ENCODE measurements at regions not wholly inside any gene's neighbourhood (a gene's known extent, or its start where the extent isn't known, plus 50 kb on each side); places are given as distances from the start of the nearest gene placed in this dataset.

DNA sequence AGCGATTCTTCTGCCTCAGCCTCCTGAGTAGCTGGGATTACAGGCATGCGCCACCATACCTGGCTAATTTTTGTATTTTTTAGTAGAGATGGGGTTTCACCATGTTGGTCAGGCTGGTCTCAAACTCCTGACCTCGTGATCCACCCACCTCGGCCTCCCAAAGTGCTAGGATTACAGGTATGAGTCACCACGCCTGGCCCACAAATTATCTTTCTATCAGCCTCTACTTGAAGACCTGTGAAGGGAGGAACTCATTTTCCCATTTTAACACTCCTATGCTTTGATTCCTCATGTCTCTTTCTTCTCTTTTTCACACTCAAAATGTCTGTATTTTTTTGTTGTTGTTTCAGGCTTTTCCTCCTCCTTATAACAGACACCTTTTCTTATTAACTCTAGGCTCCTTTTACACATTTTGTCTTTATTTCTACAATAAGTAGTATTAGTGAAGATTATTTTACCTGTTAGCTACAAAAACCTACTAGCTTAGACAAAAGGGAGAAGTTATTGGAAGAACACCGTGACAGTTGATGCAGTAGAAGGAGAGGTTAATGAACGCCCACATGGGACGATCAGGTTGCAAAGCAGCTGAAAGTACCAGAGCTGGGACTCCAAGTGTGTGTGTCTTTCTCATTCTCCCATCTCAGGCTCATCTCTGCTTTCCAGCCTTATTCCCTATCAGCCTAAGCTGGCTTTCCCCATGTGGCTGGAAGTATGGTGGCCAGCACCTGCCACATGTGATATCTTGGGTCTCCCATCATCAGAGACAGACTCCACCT is 97.6 kb upstream of the AGAP1 start:
- no peak overlapping the region for H3K4me2 ChIP-seq (ENCODE audit: low read length)
- no peaks in the 10 kb centered on the region for H4K20me1 ChIP-seq (ENCODE audit: insufficient read depth, low read length)
- no peaks in the 10 kb centered on the region for H3K4me1 ChIP-seq (ENCODE audit: insufficient read depth, low read length, severe bottlenecking)
- H3K4me3 ChIP-seq (ENCODE audit: low read depth, low read length, poor library complexity, severe bottlenecking) = no peak overlapping the region
- H3K27ac ChIP-seq (ENCODE audit: low read depth, low read length, poor library complexity, severe bottlenecking) = no peak overlapping the region
- H3K79me2 ChIP-seq (ENCODE audit: insufficient read depth, low read length) = no peaks in the 10 kb centered on the region
- no peaks in the 10 kb centered on the region for H3K36me3 ChIP-seq (ENCODE audit: insufficient read depth, low read length)
- no peaks in the 10 kb centered on the region for H3K27me3 ChIP-seq (ENCODE audit: insufficient read depth, low read length)
- H2AFZ ChIP-seq (ENCODE audit: low read length) = no peak overlapping the region
- H3K9me2 ChIP-seq (ENCODE audit: low read depth, low read length) = no peaks in the 10 kb centered on the region
- no peaks in the 10 kb centered on the region for H3K9me3 ChIP-seq (ENCODE audit: low read length)
- H3F3A ChIP-seq (ENCODE audit: insufficient read depth, low read length) = no peaks in the 10 kb centered on the region
- no peak for TF ChIP-seq EZH2 (IDR thresholded peaks at IDR 0.05; ENCODE audit: borderline replicate concordance, low read length)
- TF ChIP-seq, protein P1, sequence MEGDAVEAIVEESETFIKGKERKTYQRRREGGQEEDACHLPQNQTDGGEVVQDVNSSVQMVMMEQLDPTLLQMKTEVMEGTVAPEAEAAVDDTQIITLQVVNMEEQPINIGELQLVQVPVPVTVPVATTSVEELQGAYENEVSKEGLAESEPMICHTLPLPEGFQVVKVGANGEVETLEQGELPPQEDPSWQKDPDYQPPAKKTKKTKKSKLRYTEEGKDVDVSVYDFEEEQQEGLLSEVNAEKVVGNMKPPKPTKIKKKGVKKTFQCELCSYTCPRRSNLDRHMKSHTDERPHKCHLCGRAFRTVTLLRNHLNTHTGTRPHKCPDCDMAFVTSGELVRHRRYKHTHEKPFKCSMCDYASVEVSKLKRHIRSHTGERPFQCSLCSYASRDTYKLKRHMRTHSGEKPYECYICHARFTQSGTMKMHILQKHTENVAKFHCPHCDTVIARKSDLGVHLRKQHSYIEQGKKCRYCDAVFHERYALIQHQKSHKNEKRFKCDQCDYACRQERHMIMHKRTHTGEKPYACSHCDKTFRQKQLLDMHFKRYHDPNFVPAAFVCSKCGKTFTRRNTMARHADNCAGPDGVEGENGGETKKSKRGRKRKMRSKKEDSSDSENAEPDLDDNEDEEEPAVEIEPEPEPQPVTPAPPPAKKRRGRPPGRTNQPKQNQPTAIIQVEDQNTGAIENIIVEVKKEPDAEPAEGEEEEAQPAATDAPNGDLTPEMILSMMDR (IDR thresholded peaks at IDR 0.05; ENCODE audit: low read length) = no peak
- H3K9ac ChIP-seq (ENCODE audit: low read length) = no peak overlapping the region

DNA sequence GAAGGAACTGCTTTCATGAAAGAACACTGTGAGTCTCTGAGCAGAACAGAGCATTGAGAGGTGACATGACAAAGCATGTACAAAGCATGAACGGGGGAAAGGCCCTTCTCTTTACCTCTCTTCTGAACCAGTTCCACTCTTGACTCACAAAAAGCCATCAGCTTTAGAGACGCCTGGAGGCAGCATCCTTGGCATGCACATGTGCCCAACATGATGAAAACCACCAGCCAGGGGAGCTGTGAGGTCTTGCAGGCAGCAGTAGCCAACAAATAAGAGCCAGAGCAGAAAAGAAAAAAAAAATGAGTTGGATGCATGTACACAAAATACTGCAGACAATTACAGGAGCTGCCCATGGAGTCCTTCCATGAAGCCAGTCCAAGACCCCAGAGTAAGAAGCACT is 95.5 kb upstream of the AGAP1 start:
- Histone ChIP-seq H3K4me1 (ENCODE audit: insufficient read depth, low read length, severe bottlenecking) (no peaks in the 10 kb centered on the region), H3F3A (ENCODE audit: insufficient read depth, low read length) (no peaks in the 10 kb centered on the region), H3K36me3 (ENCODE audit: insufficient read depth, low read length) (no peaks in the 10 kb centered on the region), H3K79me2 (ENCODE audit: insufficient read depth, low read length) (no peaks in the 10 kb centered on the region), H3K27ac (ENCODE audit: low read depth, low read length, poor library complexity, severe bottlenecking) (no peak overlapping the region), H3K4me3 (ENCODE audit: low read depth, low read length, poor library complexity, severe bottlenecking) (no peak overlapping the region), H3K27me3 (ENCODE audit: insufficient read depth, low read length) (no peaks in the 10 kb centered on the region), H3K9me2 (ENCODE audit: low read depth, low read length) (no peaks in the 10 kb centered on the region), H3K4me2 (ENCODE audit: low read length) (no peak overlapping the region), H3K9ac (ENCODE audit: low read length) (no peak overlapping the region), H4K20me1 (ENCODE audit: insufficient read depth, low read length) (no peaks in the 10 kb centered on the region), H2AFZ (ENCODE audit: low read length) (no peak overlapping the region), H3K9me3 (ENCODE audit: low read length) (no peaks in the 10 kb centered on the region)
- TF ChIP-seq, protein P1 (IDR thresholded peaks at IDR 0.05; ENCODE audit: low read length) = no peak
- no peak for TF ChIP-seq EZH2 (IDR thresholded peaks at IDR 0.05; ENCODE audit: borderline replicate concordance, low read length)

DNA sequence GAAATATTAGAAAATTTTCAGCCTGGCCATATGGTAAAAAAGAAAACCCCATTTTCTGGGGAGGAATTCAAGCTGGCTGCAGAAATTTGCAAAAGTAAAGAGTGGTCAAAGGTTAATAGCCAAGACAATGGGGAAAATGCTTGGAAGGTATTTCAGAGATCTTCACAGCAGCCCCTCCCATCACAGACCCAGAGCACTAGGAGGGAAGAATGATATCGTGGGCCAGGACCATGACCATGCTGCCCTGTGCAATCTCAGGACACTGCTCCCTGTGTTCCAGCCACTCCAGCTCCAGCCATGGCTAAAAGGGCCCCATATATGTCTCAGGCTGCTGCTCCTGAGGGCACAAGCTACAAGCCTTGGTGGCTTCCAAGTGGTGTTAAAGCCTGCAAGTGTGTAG is 93.9 kb upstream of the AGAP1 start:
- Histone ChIP-seq H3K9me2 (ENCODE audit: low read depth, low read length) (no peaks in the 10 kb centered on the region), H3K36me3 (ENCODE audit: insufficient read depth, low read length) (no peaks in the 10 kb centered on the region), H3F3A (ENCODE audit: insufficient read depth, low read length) (no peaks in the 10 kb centered on the region), H3K9me3 (ENCODE audit: low read length) (no peaks in the 10 kb centered on the region), H3K4me1 (ENCODE audit: insufficient read depth, low read length, severe bottlenecking) (no peaks in the 10 kb centered on the region), H3K27ac (ENCODE audit: low read depth, low read length, poor library complexity, severe bottlenecking) (no peak overlapping the region), H3K79me2 (ENCODE audit: insufficient read depth, low read length) (no peaks in the 10 kb centered on the region), H4K20me1 (ENCODE audit: insufficient read depth, low read length) (no peaks in the 10 kb centered on the region), H2AFZ (ENCODE audit: low read length) (no peak overlapping the region), H3K4me3 (ENCODE audit: low read depth, low read length, poor library complexity, severe bottlenecking) (no peak overlapping the region), H3K4me2 (ENCODE audit: low read length) (no peak overlapping the region), H3K27me3 (ENCODE audit: insufficient read depth, low read length) (no peaks in the 10 kb centered on the region), H3K9ac (ENCODE audit: low read length) (no peak overlapping the region)
- TF ChIP-seq, protein P1 (IDR thresholded peaks at IDR 0.05; ENCODE audit: low read length) = no peak
- no peak for TF ChIP-seq EZH2 (IDR thresholded peaks at IDR 0.05; ENCODE audit: borderline replicate concordance, low read length)
